ENCODE measurements at regions not wholly inside any gene's neighbourhood (a gene's known extent, or its start where the extent isn't known, plus 50 kb on each side); places are given as distances from the start of the nearest gene placed in this dataset.
"Not testable (repeated sequence)": the region's sequence is repeated elsewhere in the genome, so short reads cannot be mapped to it uniquely, and the experiment has no call there.

DNA sequence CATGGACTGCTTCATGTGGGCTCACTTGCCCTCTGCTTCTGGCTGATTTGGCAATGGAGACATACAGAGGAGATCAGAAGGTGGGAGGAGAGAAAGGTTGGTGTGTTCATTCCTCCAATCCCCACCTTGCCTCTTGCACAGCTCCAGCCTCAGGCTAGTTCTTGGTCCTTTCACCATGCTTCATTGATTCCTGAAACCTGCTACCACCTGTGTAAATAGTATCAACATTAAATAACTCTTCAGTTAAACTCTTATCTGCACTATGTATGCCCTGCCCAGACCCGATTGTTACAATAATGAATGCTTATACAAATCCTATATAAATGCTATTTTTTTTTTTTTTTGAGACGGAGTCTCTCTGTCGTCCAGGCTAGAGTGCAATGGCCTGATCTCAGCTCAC lies 174.5 kb downstream of the CD83 start:
- no peak for ATAC-seq
- no peak for TF ChIP-seq BACH2 (CRISPR knock-in tag; IDR thresholded peaks at IDR 0.05; ENCODE audit: borderline replicate concordance)
- TF ChIP-seq GLIS3 (CRISPR knock-in tag; IDR thresholded peaks at IDR 0.05), result no peak
- TF ChIP-seq ZNF70 (CRISPR knock-in tag; IDR thresholded peaks at IDR 0.05), result no peak
- no peak for TF ChIP-seq ZFP3 (CRISPR knock-in tag; IDR thresholded peaks at IDR 0.05)
- TF ChIP-seq TSHZ2 (CRISPR knock-in tag; IDR thresholded peaks at IDR 0.05), result no peak
- no peak for TF ChIP-seq TOX (CRISPR knock-in tag; IDR thresholded peaks at IDR 0.05; ENCODE audit: borderline replicate concordance)
- TF ChIP-seq RARB (CRISPR knock-in tag; IDR thresholded peaks at IDR 0.05), result no peak
- no peak for TF ChIP-seq CSRNP3 (CRISPR knock-in tag; IDR thresholded peaks at IDR 0.05)
- TF ChIP-seq ISL1 (CRISPR knock-in tag; IDR thresholded peaks at IDR 0.05), result no peak
- TF ChIP-seq OSR1 (CRISPR knock-in tag; IDR thresholded peaks at IDR 0.05), result no peak
- no peak for TF ChIP-seq POU6F1 (CRISPR knock-in tag; IDR thresholded peaks at IDR 0.05; ENCODE audit: borderline replicate concordance, low read depth)
- TF ChIP-seq PPARA (CRISPR knock-in tag; IDR thresholded peaks at IDR 0.05; ENCODE audit: borderline replicate concordance), result no peak
- TF ChIP-seq ESRRG (CRISPR knock-in tag; IDR thresholded peaks at IDR 0.05), result no peak
- TF ChIP-seq ZNF565 (CRISPR knock-in tag; conservative IDR thresholded peaks at IDR 0.05; ENCODE audit: low read depth), result no peak
- no peak for TF ChIP-seq ZNF8 (CRISPR knock-in tag; IDR thresholded peaks at IDR 0.05)
- TF ChIP-seq ZC3H10 (CRISPR knock-in tag; IDR thresholded peaks at IDR 0.05), result no peak
- TF ChIP-seq ZFP30 (CRISPR knock-in tag; IDR thresholded peaks at IDR 0.05), result no peak
- no peak for TF ChIP-seq SNAI2 (CRISPR knock-in tag; IDR thresholded peaks at IDR 0.05)

DNA sequence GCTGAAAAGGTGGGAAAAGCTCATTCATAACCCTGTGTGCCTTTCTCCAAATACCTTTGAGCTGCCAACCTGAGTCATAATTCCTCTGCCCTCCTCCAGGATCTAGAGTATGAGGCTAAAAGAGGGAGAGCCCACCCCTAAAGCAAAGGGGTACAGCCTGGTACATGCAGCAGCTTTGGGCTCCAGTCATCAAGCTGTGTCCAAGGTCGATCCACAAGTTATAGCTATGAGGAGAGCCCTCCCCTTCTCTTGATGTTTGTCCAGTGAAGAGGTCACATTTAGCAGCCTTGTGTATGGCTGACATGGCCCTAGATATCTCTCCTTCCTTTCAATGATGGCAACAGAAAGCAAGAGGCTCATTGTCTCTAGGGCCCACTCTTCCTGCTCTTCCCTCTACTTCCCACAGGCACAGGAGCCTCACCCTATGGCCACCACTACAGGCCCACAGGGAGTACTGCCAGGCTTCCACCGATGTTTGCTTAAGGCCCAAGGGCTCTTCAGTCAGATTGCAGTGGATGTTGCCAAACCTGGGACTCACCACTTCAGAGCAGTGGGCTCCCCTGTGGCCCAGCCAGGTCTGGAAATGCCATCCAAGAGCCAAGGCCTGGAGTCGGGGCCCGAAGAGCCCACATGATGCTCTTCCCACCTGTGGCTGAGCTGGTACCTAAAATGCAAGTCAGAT lies 176.8 kb downstream of the CD83 start:
- TF ChIP-seq ZNF8 (CRISPR knock-in tag; IDR thresholded peaks at IDR 0.05) (no peak), OSR1 (CRISPR knock-in tag; IDR thresholded peaks at IDR 0.05) (no peak), CSRNP3 (CRISPR knock-in tag; IDR thresholded peaks at IDR 0.05) (no peak), RARB (CRISPR knock-in tag; IDR thresholded peaks at IDR 0.05) (no peak), ESRRG (CRISPR knock-in tag; IDR thresholded peaks at IDR 0.05) (no peak), PATZ1 (CRISPR knock-in tag; IDR thresholded peaks at IDR 0.05; ENCODE audit: borderline replicate concordance) (no peak), ISL1 (CRISPR knock-in tag; IDR thresholded peaks at IDR 0.05) (no peak), ZNF565 (CRISPR knock-in tag; conservative IDR thresholded peaks at IDR 0.05; ENCODE audit: low read depth) (no peak), TSHZ2 (CRISPR knock-in tag; IDR thresholded peaks at IDR 0.05) (no peak), ZFP3 (CRISPR knock-in tag; IDR thresholded peaks at IDR 0.05) (no peak), ZNF70 (CRISPR knock-in tag; IDR thresholded peaks at IDR 0.05) (no peak), BACH2 (CRISPR knock-in tag; IDR thresholded peaks at IDR 0.05; ENCODE audit: borderline replicate concordance) (no peak), ARNTL (CRISPR knock-in tag; IDR thresholded peaks at IDR 0.05; ENCODE audit: borderline replicate concordance, low read depth) (no peak), TOX (CRISPR knock-in tag; IDR thresholded peaks at IDR 0.05; ENCODE audit: borderline replicate concordance) (no peak), CREB5 (CRISPR knock-in tag; IDR thresholded peaks at IDR 0.05; ENCODE audit: low read depth) (no peak), ZFP30 (CRISPR knock-in tag; IDR thresholded peaks at IDR 0.05) (no peak), GLIS3 (CRISPR knock-in tag; IDR thresholded peaks at IDR 0.05) (no peak)

DNA sequence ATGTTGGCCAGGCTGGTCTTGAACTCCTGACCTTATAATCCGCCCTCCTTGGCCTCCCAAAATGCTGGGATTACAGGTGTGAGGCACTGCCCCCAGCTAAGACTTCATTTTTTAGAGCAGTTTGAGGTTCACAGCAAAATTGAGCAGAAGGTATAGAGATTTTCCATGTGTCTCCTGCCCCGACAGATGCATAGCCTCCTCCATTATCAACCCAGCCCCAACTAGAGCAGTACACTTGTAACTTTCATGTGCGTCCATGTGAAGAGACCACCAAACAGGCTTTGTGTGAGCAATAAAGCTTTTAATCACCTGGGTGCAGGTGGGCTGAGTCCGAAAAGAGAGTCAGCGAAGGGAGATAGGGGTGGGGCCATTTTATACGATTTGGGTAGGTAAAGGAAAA lies 179.1 kb downstream of the CD83 start:
- not testable (repeated sequence) for ATAC-seq

More for the DNA sequence above, 176.8 kb downstream of the CD83 start:
- no peak for ATAC-seq

DNA sequence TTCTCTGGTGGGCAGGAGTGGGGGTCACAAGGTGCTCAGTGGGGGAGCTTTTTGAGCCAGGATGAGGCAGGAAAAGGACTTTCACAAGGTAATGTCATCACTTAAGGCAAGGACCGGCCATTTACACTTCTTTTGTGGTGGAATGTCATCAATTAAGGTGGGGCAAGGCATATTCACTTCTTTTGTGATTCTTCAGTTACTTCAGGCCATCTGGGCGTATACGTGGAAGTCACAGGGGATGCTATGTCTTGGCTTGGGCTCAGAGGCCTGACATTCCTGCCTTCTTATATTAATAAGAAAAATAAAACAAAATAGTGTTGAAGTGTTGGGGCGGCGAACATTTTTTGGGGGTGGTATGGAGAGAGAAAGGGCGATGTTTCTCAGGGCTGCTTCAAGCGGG lies 179.5 kb downstream of the CD83 start:
- ATAC-seq, result not testable (repeated sequence)
